HG02642 (cell line): ENCODE measurements at regions not wholly inside any gene's neighbourhood (a gene's known extent, or its start where the extent isn't known, plus 50 kb on each side); places are given as distances from the start of the nearest gene placed in this dataset.

Experiments
- ATAC-seq: cut with Tn5 transposase; IDR thresholded peaks from one replicate; pipeline ENCODE4 v1.9.1; 2021; ENCODE audit warnings: mild to moderate bottlenecking; ENCODE audit not compliant: unreplicated experiment, poor library complexity

- no peak for ATAC-seq
Measured at GRCh38 chr1:82587371-82587770, 786.6 kb downstream of the ADGRL2 start.

- no peak for ATAC-seq
Measured at GRCh38 chr1:82586473-82586872, 785.7 kb downstream of the ADGRL2 start.

DNA sequence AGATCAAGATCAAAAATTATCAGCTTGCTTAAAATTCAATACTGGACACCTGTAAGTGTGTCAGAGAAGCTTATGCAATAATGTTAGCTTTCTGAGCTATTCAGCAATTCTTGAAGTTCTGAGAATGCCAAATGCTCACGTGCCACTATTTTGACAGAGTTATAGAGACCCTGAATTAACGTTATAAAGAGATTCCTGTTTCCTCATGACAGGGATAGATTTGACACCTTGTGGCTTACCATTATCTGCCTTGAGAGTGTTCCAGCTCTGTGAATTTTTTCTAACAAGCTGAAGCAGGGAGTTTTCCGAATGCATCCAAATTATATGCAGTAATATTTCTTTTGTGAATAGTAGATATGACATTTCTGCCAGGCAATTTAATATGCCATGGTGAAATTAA lies 781.6 kb downstream of the ADGRL2 start:
- no peak for ATAC-seq

- no peak for ATAC-seq
Measured at GRCh38 chr1:82578086-82578726, 777.5 kb downstream of the ADGRL2 start.

DNA sequence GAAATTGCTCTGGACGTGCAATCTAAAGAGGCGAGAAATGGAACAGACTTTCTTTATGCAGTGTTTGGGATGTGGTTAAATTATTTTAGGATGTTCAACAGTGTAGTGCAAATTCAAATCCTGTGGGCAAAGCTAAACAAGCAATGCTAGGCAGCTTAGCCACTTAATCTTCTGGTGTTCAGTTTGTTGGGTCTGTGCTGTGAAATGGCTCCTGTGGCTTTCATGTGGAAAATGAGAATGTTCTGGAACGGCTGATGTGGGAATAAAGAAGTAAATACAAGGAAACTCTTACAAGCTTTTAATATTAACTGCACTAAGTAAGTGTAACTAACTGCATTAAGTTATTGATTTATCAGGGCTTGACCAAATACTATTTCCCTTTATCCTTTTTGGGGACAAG lies 766.6 kb downstream of the ADGRL2 start:
- ATAC-seq, result no peak

DNA sequence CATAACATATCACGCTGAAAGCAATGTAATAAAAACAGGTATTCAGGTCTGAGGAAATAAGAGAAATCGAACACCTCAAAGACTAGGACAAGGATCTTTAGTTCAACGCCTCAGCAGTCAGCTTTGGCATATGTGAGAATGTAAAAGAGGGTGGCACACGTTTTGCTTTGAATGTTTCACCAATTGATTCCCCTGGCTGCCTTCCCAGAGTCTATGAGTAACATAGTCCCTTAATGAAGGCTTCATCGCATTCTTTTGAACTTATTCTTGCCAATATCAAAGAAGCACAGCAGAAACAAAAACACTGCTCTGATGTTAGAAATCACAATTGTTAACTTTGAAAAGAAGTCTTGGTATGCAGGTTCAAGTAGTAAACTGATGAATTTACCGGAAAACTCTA lies 764.8 kb downstream of the ADGRL2 start:
- ATAC-seq, result no peak

- ATAC-seq, result no peak
Measured at GRCh38 chr1:82565146-82565545, 764.4 kb downstream of the ADGRL2 start.

GRCh38 chr1:82564333-82564732 lies 763.6 kb downstream of the ADGRL2 start:
- ATAC-seq, result no peak

DNA sequence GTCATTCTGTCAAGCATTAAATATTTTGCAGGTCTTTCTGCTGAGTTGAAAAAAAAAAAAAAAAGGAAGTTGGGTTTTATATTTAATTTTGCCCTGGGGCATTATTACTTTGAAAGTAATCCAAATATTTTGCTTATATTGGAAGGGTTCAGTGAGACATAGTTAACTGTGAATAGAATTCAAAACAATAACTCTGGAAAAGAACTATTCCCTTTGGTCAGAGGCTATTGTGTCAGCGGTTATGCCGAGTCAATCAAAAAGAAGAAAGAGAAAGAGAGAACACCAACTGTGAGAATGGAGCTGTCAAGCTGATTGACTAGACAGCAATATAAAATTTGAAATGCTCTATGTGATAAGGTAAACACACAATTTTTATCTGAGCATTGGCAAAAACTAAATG lies 761.7 kb downstream of the ADGRL2 start:
- ATAC-seq, result no peak

DNA sequence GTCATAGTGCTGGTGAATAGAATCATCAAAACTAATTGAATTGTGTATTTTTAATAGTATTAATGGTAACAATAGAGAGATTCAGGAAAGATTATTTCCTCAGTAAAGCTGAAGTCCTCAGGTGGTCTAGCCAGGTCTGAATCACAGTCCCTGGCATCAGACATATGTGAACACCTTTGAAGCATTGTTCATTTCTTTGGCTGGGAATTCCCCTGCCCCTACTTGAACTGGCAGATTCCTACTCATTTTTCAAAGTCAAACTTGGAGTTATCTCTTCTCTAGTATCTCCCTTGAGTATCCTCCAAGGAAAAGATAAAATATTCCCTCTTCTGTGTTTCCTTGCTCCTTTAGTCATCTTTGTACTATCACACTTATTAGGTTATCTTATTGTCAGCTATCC lies 759.8 kb downstream of the ADGRL2 start:
- no peak for ATAC-seq

DNA sequence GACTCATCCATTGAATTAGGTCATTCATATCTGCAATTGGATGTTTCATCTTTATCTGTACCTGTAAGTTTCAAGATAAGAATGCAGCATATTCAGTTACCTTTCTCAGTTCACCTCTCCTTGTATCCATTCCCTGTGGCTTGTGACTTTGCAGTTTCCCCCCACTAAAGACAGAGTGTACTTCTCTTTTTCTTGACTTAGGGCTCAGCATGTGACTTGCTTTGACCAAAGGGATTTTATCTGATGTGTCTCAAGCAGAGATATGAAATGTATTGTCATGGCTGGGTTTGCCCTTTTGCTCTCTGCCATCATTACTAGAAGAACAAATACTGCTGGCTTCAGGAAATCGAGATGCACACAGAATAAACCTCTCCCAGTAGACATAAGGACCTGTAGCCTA lies 754.8 kb downstream of the ADGRL2 start:
- no peak for ATAC-seq

DNA sequence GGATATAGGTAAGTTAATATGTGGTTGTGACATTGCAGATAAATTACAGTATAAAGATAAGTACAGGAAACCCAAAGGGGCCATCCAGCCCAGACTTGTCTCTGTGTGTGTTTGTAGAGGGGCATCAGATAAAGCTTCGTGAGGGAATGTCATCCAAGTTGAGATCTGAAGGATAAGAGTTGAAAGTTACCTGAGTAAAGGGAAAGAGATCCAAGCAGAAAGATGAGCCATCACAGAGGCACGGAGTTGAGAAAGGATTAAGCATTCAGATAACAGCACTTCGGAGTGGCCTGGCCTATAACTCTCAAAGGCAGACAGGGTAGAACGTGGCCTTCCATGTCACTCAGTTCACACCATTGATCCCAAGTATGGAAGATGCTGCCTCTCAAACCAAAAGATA lies 749.1 kb downstream of the ADGRL2 start:
- no peak for ATAC-seq

DNA sequence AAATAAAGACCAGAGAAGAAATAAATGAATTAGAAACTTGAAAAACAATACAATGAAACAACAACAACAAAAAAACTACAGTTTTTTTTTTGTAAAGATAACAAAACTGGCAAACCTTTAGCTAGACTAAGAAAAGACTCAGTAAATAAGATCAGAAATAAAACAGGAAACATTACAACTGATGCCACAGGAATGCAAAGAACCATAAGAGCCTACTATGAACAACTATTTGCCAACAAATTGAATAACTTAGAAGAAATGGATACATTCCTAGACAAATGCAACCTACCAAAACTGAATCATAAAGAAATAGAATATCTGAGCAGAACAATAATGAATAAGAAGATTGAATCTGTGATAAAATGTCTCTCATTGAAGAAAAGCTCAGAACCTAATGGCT lies 742.0 kb downstream of the ADGRL2 start:
- ATAC-seq, result no peak

GRCh38 chr1:82542141-82542540 lies 741.4 kb downstream of the ADGRL2 start:
- no peak for ATAC-seq

- no peak for ATAC-seq
Measured at GRCh38 chr1:82540006-82540405, 739.3 kb downstream of the ADGRL2 start.

- no peak for ATAC-seq
Measured at GRCh38 chr1:82538876-82539275, 738.1 kb downstream of the ADGRL2 start.

DNA sequence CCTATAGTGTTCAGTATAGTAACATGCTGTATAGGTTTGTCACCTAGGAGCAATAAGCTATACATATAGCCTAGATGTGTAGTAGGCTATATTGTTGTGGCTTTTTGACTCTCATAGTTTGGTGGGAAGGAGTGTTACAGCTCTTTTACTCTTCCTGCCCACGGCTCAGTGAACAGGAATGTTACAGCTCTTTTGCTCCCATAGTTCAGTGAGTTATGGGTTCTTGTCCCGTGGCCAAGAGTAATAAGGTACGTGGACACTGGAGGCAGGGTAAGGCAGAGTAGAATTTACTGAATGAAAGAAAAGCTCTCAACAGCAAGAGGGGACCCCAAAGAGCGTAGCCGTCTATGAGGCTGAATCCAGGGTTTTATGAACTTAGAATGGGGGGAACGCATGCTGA lies 734.3 kb downstream of the ADGRL2 start:
- ATAC-seq, result no peak

DNA sequence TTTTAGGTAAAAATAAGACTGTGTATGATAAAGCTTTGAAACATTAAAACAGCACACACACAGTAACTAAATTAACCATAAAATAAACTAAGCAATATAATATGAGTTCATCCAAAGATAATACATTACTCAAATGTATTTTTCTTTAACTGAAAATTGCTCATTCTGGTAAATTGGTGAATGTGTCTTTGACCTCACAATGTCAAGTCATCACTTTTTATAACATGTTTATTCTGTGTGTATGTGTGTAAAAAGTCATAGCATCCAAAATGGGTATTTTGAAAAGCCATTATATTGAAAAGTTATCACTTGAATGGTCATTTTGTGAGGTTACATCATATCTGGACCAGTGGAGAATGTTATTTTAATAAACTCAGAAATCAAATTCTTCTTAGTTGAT lies 724.6 kb downstream of the ADGRL2 start:
- no peak for ATAC-seq

DNA sequence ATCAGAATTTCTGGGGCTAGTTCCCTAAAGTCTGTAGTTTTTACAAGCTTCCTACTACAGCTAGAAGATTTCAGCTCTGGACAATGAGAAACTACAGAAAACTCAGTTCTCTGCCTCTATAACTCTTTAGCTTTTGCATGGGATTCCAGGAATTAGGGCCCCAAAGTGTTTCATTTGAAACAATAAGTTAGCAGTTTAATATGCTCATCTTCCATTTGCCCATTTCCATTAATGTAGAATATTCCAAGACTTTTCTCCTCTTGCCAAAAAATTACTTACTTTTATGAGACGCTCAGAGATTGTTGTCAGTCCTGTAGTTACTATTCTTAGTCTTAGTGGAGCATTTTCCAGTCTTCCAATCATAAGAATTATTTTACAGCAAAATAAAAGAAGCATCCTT lies 719.9 kb downstream of the ADGRL2 start:
- ATAC-seq, result no peak

GRCh38 chr1:82517586-82517985 lies 716.9 kb downstream of the ADGRL2 start:
- no peak for ATAC-seq

DNA sequence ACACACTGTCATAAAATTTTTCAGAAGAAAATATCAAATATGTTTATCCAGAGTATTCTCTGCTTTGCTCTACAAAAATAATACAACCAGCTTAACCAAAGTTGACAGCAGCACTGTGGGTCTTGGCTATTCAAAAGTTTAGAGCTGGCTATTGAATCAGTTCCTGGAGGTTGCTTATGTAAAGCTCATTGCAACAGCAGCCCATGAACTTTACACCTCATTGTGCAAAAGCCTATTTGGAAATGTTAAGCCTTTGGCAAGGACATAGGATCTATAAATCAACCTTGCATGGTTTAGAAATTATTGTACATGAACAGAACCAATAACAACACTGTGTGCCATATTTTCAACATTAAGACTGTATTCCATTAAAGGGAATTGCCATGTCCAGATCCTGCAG lies 714.9 kb downstream of the ADGRL2 start:
- no peak for ATAC-seq

DNA sequence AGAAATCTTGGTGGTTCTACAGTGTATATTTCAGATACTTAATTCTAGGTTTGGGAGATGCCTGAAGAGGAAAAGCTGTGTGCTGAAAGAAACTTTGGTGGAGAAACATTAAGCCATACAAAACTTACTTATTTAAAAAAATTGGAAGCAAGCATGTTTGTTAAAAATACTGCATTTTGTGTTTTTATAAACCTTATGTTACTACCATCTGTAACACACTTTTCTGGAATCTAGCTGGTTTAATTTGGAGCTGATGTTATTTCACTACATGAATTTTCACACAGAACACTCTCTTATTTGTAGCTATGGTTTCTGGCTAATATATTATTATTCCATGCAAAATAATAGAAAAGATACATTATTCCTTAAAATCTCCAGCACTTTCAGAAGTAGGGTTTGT lies 710.7 kb downstream of the ADGRL2 start:
- no peak for ATAC-seq

GRCh38 chr1:82510431-82510830 lies 709.7 kb downstream of the ADGRL2 start:
- ATAC-seq, result no peak
